SK-N-SH (cell line): ENCODE measurements at regions not wholly inside any gene's neighbourhood (a gene's known extent, or its start where the extent isn't known, plus 50 kb on each side); places are given as distances from the start of the nearest gene placed in this dataset.

Source experiments
- CTCF ChIP-seq: fragments of 200-600 bp; sonication (generic); IDR thresholded peaks from 2 replicates; pipeline ENCODE4 v1.6.1; 2017; ENCODE audit warnings: antibody characterized with exemption, mild to moderate bottlenecking, moderate library complexity
- EP300 ChIP-seq, 2 experiments: IDR thresholded peaks; 2 replicates each; pipeline versions ENCODE4 v1.4.0 to v1.6.1; 2012; ENCODE audit warnings: borderline replicate concordance in 1 of 2, low read depth in 1 of 2, low read length in 1 of 2
- FOSL2 ChIP-seq: IDR thresholded peaks from 2 replicates; pipeline ENCODE4 v1.4.0; 2012; ENCODE audit warnings: low read depth, mild to moderate bottlenecking, moderate library complexity, borderline replicate concordance
- MXI1 ChIP-seq: IDR thresholded peaks from 2 replicates; pipeline ENCODE4 v1.6.1; 2012; ENCODE audit warnings: mild to moderate bottlenecking, low read depth, low read length, improper control_type of control experiment
- POLR2AphosphoS5 ChIP-seq: IDR thresholded peaks from 2 replicates; pipeline ENCODE4 v1.6.1; 2012; ENCODE audit warnings: low read depth, low read length
- RAD21 ChIP-seq: IDR thresholded peaks from 2 replicates; pipeline ENCODE4 v1.6.1; 2012; ENCODE audit warnings: mild to moderate bottlenecking, low read length
- REST ChIP-seq: IDR thresholded peaks from 2 replicates; pipeline ENCODE4 v1.6.1; 2012; ENCODE audit warnings: mild to moderate bottlenecking, low read depth, low read length, moderate library complexity
- RFX5 ChIP-seq: IDR thresholded peaks from 2 replicates; pipeline ENCODE4 v1.6.1; 2012; ENCODE audit warnings: mild to moderate bottlenecking, improper control_type of control experiment, low read length
- USF2 ChIP-seq: fragments of 150-350 bp; IDR thresholded peaks from 2 replicates; pipeline ENCODE4 v1.6.1; 2017; ENCODE audit warnings: antibody characterized with exemption, low read length, low read depth, borderline replicate concordance

- TF ChIP-seq CTCF (no peak), MXI1 (no peak), FOSL2 (no peak), POLR2AphosphoS5 (no peak), REST (no peak), USF2 (no peak), RFX5 (no peak), EP300 (IDR thresholded peaks at IDR 0.05; ENCODE audit: borderline replicate concordance in 1 of 2, low read depth in 1 of 2, low read length in 1 of 2) (no peak), RAD21 (no peak)
Observed at GRCh38 chr7:108643136-108643535, 73.5 kb downstream of the DNAJB9 start.
